GM12864 (cell line): ENCODE measurements at regions not wholly inside any gene's neighbourhood (a gene's known extent, or its start where the extent isn't known, plus 50 kb on each side); places are given as distances from the start of the nearest gene placed in this dataset.
A peak's percentile ranks its signal among the peaks of the same experiment; 100 is the strongest.

Experiments
- DNase-seq: peaks from one replicate; pipeline ENCODE4 v3.0.0-alpha.2; 2011; ENCODE audit warnings: low read depth
- H3K4me3 ChIP-seq: 2 replicates; pipeline ENCODE4 v1.5.1; 2011; ENCODE audit warnings: mild to moderate bottlenecking, low read depth, low read length, control low read depth
- TF ChIP-seq, protein P1 (sequence below): IDR thresholded peaks from 2 replicates; pipeline ENCODE4 v1.5.1; 2011; ENCODE audit warnings: low read depth, mild to moderate bottlenecking, moderate library complexity, low read length, control low read depth, inconsistent platforms; ENCODE audit errors: missing control alignments

DNA sequence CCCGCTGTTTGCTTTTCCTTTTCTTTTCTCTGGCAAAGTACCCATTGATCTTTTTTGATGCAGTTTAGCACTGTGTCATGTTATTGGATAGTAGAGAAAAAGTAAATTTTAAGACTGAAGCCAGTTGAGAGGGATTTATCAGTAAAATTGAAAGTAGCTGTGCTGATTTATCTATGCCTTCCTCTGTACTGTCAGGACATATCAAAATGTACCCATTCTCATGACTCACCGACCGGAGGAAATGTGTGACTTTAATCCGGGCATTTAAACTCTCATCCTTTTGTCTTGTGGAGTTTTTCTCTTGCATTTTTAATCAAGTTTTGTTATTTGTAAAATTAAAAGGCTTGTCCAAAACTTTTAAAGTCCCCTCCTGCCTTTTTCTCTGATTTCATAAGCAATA, 276.6 kb upstream of the FMN2 start:
- DNase-seq = no peak
- TF ChIP-seq, protein P1, sequence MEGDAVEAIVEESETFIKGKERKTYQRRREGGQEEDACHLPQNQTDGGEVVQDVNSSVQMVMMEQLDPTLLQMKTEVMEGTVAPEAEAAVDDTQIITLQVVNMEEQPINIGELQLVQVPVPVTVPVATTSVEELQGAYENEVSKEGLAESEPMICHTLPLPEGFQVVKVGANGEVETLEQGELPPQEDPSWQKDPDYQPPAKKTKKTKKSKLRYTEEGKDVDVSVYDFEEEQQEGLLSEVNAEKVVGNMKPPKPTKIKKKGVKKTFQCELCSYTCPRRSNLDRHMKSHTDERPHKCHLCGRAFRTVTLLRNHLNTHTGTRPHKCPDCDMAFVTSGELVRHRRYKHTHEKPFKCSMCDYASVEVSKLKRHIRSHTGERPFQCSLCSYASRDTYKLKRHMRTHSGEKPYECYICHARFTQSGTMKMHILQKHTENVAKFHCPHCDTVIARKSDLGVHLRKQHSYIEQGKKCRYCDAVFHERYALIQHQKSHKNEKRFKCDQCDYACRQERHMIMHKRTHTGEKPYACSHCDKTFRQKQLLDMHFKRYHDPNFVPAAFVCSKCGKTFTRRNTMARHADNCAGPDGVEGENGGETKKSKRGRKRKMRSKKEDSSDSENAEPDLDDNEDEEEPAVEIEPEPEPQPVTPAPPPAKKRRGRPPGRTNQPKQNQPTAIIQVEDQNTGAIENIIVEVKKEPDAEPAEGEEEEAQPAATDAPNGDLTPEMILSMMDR = no peak
- no peak overlapping the region for H3K4me3 ChIP-seq

DNA sequence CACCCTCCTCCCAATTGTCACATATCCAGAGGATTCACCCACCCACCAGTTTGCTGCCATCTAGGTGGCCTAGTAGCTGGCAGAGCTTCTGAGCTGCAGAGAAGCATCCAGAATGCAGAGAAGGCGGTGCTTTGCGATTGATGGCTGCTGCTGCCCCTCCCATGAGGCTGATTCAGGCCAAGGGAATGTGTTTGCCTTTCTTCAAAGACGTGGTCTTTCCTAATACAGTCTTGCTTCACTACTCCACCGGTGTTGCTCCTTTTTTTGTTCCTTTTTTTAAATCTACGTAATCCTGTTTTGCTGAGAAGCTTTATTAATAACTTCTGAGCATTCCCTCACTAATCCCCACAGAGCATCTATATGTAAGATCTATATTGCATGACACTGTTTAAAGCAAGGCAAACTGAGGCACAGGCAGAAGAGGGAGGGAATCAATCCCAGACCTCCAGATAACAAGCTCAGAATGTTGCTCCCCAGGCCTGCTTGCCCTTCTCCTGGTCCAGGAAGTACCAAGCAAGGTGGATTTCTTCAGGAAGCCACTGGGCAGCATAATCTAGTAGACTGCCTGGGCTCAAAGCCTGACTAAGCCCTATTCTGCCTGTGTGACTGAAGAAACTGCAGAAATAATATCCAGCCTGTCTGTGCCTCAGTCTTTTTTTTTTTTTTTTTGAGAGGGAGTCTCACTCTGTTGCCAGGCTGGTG, 275.5 kb upstream of the FMN2 start:
- TF ChIP-seq, protein P1 = no peak
- no peak overlapping the region for H3K4me3 ChIP-seq
- no peak for DNase-seq

- no peak for DNase-seq
- H3K4me3 ChIP-seq = no peak overlapping the region
- TF ChIP-seq, protein P1 = no peak
Observed at GRCh38 chr1:239817276-239817675, 274.4 kb upstream of the FMN2 start.

DNA sequence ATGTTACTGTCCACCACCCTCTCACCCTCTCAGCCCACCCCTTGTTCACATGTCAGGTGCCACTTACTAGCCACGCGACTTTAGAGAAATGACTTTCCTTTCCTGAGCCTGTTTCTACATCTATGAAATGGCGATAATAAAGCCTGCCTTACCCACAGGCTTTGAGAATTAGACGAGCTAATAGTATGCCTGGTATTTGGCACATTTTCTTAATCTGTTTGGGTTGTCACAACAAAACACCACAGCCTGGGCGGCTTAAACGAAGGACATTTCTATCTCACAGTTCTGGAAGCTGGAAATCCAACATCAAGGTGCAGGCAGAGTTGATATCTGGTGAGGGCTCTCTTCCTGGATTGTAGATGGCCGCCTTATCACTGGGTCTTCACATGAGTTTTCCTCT, 273.9 kb upstream of the FMN2 start:
- no peak for DNase-seq
- TF ChIP-seq, protein P1 = no peak
- H3K4me3 ChIP-seq = no peak overlapping the region

DNA sequence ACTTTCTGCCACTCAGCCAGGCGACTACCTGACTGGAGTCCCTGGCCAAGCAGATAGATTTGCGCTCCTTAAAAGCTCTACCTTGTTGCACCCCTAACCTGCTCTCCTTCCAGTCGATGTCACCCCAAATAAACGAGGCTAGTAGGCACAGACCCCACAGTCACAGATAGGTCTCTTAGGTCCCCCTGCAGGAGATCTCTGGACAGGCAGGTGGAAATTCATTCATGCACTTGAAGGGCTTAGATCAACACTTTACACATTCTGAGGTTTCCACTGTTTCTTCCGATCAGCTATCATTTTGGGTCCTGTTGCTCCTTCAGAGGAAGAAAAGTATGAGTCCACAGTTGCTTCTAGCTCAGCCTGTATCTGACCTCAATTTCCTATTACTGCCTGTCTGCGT, 272.6 kb upstream of the FMN2 start:
- TF ChIP-seq, protein P1 = peak; percentile 2

DNA sequence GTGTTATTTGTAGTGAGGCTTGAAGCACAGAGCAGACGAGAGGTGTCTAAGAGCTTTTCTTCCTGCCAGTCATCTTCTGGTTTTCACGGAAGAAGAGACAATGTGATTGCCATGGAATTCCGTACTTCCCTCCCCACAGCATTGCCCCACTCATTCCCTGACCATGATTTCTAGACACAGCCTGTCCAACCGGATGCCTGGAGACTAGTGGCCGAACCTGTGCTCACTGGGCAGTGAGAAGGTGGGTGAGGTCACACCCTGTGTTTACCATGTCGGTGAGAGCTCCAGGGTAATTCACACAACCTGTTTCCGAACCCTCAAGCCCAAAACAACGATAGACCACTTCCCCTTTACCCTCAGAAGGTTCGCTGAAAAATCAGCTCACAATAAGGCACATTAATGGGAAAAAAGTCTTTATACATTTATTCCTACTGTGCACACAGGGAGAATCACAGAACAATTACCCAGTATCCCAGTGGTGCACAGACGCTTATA, 271.9 kb upstream of the FMN2 start:
- no peak overlapping the region for H3K4me3 ChIP-seq
- no peak for DNase-seq

More for the DNA sequence above, 272.6 kb upstream of the FMN2 start:
- H3K4me3 ChIP-seq = no peak overlapping the region
- DNase-seq = no peak

More for the DNA sequence above, 271.9 kb upstream of the FMN2 start:
- TF ChIP-seq, protein P1 = no peak
